HL-60 (cell line): ENCODE measurements at regions not wholly inside any gene's neighbourhood (a gene's known extent, or its start where the extent isn't known, plus 50 kb on each side); places are given as distances from the start of the nearest gene placed in this dataset.

Source experiments
- DNase-seq, 2 experiments: peaks; one replicate each; pipeline ENCODE4 v3.0.0-alpha.2; 2010 to 2020; ENCODE audit warnings: low read depth in 1 of 2, low spot score in 1 of 2
- H3K27ac ChIP-seq: fragments of 250-450 bp; sonication (Bioruptor Pico); replicated peaks from 2 replicates; pipeline ENCODE4 v1.5.1; 2020; ENCODE audit warnings: mild to moderate bottlenecking, moderate library complexity
- H3K27me3 ChIP-seq: fragments of 250-450 bp; sonication (Bioruptor Pico); 2 replicates; pipeline ENCODE4 v1.5.1; 2021; ENCODE audit warnings: mild to moderate bottlenecking, moderate library complexity; ENCODE audit not compliant: insufficient read depth, poor library complexity, severe bottlenecking
- H3K4me3 ChIP-seq: replicated peaks from 2 replicates; pipeline ENCODE4 v1.5.1; 2011; ENCODE audit warnings: mild to moderate bottlenecking, control low read depth, low read length; ENCODE audit not compliant: insufficient read depth
- GABPA ChIP-seq: IDR thresholded peaks from 2 replicates; pipeline ENCODE4 v1.6.1; 2012; ENCODE audit warnings: low read depth
- POLR2AphosphoS5 ChIP-seq: IDR thresholded peaks from 2 replicates; pipeline ENCODE4 v1.6.1; 2012; ENCODE audit warnings: low read depth
- SPI1 ChIP-seq: IDR thresholded peaks from 2 replicates; pipeline ENCODE4 v1.6.1; 2012; ENCODE audit warnings: low read depth, mild to moderate bottlenecking, borderline replicate concordance
- TF ChIP-seq, protein P1 (sequence below): IDR thresholded peaks from one replicate; pipeline ENCODE4 v1.5.1; 2011; ENCODE audit warnings: low read length, control low read depth, inconsistent platforms; ENCODE audit not compliant: insufficient read depth
- TF ChIP-seq, protein P2 (sequence below): IDR thresholded peaks from 2 replicates; pipeline ENCODE4 v1.6.1; 2012; ENCODE audit warnings: low read depth; ENCODE audit not compliant: insufficient replicate concordance

DNA sequence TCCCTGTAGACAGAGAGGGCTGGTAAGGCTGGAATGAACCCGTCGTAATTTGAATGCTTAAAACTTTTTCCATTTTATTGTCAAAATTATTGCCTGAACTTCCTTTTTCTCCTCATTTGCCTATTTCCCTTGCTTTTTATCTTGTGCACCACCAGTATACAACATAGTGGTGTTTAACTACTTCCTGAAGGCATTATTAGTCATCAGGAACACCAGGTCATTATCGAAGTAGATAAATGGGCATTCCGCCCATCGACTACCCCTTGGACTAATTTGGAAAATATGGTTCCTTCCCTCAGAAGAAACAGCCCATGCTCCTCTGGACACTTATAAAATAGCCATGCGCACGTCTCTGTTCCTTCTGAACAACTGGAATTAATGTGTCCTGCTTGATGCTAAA, 232.1 kb downstream of the TM9SF2 start:
- Histone ChIP-seq H3K27ac (no peak overlapping the region), H3K27me3 (no peaks in the 10 kb centered on the region), H3K4me3 (no peak overlapping the region)
- DNase-seq: no peak
- TF ChIP-seq, protein P1, sequence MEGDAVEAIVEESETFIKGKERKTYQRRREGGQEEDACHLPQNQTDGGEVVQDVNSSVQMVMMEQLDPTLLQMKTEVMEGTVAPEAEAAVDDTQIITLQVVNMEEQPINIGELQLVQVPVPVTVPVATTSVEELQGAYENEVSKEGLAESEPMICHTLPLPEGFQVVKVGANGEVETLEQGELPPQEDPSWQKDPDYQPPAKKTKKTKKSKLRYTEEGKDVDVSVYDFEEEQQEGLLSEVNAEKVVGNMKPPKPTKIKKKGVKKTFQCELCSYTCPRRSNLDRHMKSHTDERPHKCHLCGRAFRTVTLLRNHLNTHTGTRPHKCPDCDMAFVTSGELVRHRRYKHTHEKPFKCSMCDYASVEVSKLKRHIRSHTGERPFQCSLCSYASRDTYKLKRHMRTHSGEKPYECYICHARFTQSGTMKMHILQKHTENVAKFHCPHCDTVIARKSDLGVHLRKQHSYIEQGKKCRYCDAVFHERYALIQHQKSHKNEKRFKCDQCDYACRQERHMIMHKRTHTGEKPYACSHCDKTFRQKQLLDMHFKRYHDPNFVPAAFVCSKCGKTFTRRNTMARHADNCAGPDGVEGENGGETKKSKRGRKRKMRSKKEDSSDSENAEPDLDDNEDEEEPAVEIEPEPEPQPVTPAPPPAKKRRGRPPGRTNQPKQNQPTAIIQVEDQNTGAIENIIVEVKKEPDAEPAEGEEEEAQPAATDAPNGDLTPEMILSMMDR: no peak
- TF ChIP-seq, protein P2, sequence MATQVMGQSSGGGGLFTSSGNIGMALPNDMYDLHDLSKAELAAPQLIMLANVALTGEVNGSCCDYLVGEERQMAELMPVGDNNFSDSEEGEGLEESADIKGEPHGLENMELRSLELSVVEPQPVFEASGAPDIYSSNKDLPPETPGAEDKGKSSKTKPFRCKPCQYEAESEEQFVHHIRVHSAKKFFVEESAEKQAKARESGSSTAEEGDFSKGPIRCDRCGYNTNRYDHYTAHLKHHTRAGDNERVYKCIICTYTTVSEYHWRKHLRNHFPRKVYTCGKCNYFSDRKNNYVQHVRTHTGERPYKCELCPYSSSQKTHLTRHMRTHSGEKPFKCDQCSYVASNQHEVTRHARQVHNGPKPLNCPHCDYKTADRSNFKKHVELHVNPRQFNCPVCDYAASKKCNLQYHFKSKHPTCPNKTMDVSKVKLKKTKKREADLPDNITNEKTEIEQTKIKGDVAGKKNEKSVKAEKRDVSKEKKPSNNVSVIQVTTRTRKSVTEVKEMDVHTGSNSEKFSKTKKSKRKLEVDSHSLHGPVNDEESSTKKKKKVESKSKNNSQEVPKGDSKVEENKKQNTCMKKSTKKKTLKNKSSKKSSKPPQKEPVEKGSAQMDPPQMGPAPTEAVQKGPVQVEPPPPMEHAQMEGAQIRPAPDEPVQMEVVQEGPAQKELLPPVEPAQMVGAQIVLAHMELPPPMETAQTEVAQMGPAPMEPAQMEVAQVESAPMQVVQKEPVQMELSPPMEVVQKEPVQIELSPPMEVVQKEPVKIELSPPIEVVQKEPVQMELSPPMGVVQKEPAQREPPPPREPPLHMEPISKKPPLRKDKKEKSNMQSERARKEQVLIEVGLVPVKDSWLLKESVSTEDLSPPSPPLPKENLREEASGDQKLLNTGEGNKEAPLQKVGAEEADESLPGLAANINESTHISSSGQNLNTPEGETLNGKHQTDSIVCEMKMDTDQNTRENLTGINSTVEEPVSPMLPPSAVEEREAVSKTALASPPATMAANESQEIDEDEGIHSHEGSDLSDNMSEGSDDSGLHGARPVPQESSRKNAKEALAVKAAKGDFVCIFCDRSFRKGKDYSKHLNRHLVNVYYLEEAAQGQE: no peak
- TF ChIP-seq SPI1: no peak
- no peak for TF ChIP-seq POLR2AphosphoS5
- TF ChIP-seq GABPA: no peak

DNA sequence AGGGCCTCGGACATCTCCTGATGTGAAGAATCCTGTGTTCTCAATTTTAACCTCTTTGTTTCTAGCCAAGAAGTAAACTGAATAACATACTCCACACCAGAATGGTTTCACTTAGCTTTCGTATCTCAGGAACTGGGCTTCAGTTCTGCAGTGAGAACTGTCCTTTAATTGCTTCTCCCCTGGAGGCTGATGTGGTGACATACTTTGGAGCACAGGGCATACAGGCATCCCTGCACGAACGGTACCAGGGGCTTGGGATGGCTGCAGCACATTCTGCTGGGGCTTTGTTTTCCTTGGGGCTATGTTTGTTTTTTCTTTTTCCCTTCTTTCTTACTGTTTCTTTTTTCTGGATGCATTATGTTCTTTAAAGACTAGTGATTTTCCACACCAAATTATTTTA, 230.5 kb downstream of the TM9SF2 start:
- TF ChIP-seq GABPA (no peak), SPI1 (no peak), POLR2AphosphoS5 (no peak)
- TF ChIP-seq, protein P1: no peak
- TF ChIP-seq, protein P2: no peak

DNA sequence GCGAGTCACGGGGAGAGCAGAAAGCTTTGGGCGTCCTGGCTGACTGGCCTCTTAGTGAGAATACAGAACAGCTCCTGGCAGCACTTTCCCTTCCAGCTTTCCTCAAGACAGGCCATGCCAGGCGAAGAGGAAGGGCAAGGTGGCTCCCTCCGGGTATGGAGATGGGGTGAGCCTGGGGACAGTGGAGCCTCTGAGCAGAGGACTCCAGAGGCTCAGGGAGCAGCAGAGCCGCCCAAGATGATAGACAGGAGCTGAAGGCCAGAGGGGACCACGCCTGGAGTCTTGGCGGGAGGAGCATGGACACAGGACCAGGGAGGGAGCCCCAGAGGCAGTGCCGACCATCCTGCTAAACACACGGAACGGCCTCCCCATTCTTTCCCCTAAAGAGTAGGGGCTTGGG, 229.1 kb downstream of the TM9SF2 start:
- Histone ChIP-seq H3K27ac (no peak overlapping the region), H3K4me3 (no peak overlapping the region), H3K27me3 (no peaks in the 10 kb centered on the region)
- DNase-seq: no peak
- TF ChIP-seq GABPA: no peak
- no peak for TF ChIP-seq SPI1
- TF ChIP-seq, protein P1: no peak
- TF ChIP-seq, protein P2: no peak
- TF ChIP-seq POLR2AphosphoS5: no peak

More for the DNA sequence above, 230.5 kb downstream of the TM9SF2 start:
- DNase-seq: no peak
- no peaks in the 10 kb centered on the region for H3K27me3 ChIP-seq
- no peak overlapping the region for H3K4me3 ChIP-seq
- no peak overlapping the region for H3K27ac ChIP-seq
